ENCODE measurements at regions not wholly inside any gene's neighbourhood (a gene's known extent, or its start where the extent isn't known, plus 50 kb on each side); places are given as distances from the start of the nearest gene placed in this dataset.
"Not testable (repeated sequence)": the region's sequence is repeated elsewhere in the genome, so short reads cannot be mapped to it uniquely, and the experiment has no call there.

- TF ChIP-seq ELK4 (IDR thresholded peaks at IDR 0.05; ENCODE audit: borderline replicate concordance, low read depth, low read length); KLF16 (tag by site-specific recombination; IDR thresholded peaks at IDR 0.05); REST (tag by site-specific recombination; IDR thresholded peaks at IDR 0.05); TCF7L2 (IDR thresholded peaks at IDR 0.05; ENCODE audit: borderline replicate concordance, low read depth, low read length): not testable (repeated sequence)
Observed at GRCh38 chr5:123698937-123699336, 187.0 kb downstream of the CSNK1G3 start.

Measured in HEK293 (cell line).